ENCODE measurements at regions not wholly inside any gene's neighbourhood (a gene's known extent, or its start where the extent isn't known, plus 50 kb on each side); places are given as distances from the start of the nearest gene placed in this dataset.
"Not testable (repeated sequence)": the region's sequence is repeated elsewhere in the genome, so short reads cannot be mapped to it uniquely, and the experiment has no call there.

DNA sequence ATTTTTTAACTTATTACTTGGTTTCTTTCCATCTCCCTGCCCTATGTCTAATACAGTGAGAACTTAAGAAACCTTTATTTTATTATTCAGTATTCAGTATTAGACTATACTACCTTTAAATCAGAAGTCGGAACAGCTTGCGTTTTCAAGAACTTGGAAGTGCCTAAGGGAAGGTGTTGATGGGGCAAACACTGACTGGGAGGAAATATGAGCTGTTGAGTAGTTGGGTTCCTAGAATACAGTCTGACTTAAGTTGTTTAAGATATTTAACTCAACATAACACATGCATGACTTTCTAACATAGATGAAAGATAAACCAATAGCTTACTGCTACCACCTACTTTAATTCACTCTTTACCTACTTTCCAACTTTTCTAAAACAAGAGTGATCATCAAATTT is 1048.1 kb downstream of the ROBO2 start:
- Histone ChIP-seq H3K36me3 (ENCODE audit: control insufficient read depth, insufficient read depth, low read length) (no peaks in the 10 kb centered on the region), H3K9me3 (ENCODE audit: control insufficient read depth, insufficient read depth, low read depth, low read length) (no peaks in the 10 kb centered on the region), H3K4me2 (ENCODE audit: extremely low read depth, insufficient read depth, low read length) (no peak overlapping the region), H3K4me1 (ENCODE audit: control insufficient read depth, extremely low read depth, insufficient read depth, low read length) (no peaks in the 10 kb centered on the region), H3K27ac (ENCODE audit: insufficient read depth, low read length) (no peak overlapping the region), H3K9ac (ENCODE audit: insufficient read depth, low read length) (no peak overlapping the region), H3K4me3 (replicated peaks in 1 of 4; ENCODE audit: control extremely low read depth in 1 of 4, insufficient read depth in 1 of 4, low read depth in 3 of 4, low read length in 4 of 4) (no peak overlapping the region), H3K79me2 (ENCODE audit: control insufficient read depth, insufficient read depth, low read length) (no peaks in the 10 kb centered on the region), H3K27me3 (ENCODE audit: control insufficient read depth, insufficient read depth, low read length) (no peaks in the 10 kb centered on the region), H2AFZ (ENCODE audit: low read length) (no peak overlapping the region), H4K20me1 (ENCODE audit: control insufficient read depth, extremely low read depth, insufficient read depth, low read length) (no peaks in the 10 kb centered on the region)
- no peak for TF ChIP-seq EZH2 (IDR thresholded peaks at IDR 0.05; ENCODE audit: low read length, missing control alignments)
- TF ChIP-seq, protein P1, sequence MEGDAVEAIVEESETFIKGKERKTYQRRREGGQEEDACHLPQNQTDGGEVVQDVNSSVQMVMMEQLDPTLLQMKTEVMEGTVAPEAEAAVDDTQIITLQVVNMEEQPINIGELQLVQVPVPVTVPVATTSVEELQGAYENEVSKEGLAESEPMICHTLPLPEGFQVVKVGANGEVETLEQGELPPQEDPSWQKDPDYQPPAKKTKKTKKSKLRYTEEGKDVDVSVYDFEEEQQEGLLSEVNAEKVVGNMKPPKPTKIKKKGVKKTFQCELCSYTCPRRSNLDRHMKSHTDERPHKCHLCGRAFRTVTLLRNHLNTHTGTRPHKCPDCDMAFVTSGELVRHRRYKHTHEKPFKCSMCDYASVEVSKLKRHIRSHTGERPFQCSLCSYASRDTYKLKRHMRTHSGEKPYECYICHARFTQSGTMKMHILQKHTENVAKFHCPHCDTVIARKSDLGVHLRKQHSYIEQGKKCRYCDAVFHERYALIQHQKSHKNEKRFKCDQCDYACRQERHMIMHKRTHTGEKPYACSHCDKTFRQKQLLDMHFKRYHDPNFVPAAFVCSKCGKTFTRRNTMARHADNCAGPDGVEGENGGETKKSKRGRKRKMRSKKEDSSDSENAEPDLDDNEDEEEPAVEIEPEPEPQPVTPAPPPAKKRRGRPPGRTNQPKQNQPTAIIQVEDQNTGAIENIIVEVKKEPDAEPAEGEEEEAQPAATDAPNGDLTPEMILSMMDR (conservative IDR thresholded peaks at IDR 0.05 in 1 of 2, IDR thresholded peaks at IDR 0.05 in 1 of 2; ENCODE audit: low read depth in 1 of 2, low read length in 2 of 2): no peak
- DNase-seq (ENCODE audit: low read depth in 2 of 2): no peak

DNA sequence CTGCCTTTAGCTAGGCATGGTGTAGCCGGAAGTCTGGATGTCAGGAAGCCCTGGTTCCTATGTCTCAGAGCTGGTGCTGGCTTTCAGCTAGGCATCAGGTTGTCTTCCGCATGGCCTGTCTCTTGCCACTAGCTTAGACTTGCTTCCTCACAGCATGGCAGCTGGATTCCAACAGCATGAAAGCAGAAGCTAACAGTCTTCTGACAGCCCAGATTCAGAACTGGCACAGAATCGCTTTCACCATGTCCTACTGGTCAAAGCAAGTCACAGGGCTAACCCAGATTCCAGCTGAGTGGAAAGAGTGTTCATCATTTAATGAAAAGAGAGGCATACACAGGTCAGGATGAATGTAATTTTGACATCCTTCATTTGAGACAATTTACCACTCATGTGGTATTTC is 1050.5 kb downstream of the ROBO2 start:
- H2AFZ ChIP-seq (ENCODE audit: low read length): no peak overlapping the region
- H3K79me2 ChIP-seq (ENCODE audit: control insufficient read depth, insufficient read depth, low read length): no peaks in the 10 kb centered on the region
- no peak overlapping the region for H3K9ac ChIP-seq (ENCODE audit: insufficient read depth, low read length)
- DNase-seq (ENCODE audit: low read depth in 2 of 2): no peak
- no peak overlapping the region for H3K27ac ChIP-seq (ENCODE audit: insufficient read depth, low read length)
- H3K9me3 ChIP-seq (ENCODE audit: control insufficient read depth, insufficient read depth, low read depth, low read length): no peaks in the 10 kb centered on the region
- TF ChIP-seq, protein P1 (conservative IDR thresholded peaks at IDR 0.05 in 1 of 2, IDR thresholded peaks at IDR 0.05 in 1 of 2; ENCODE audit: low read depth in 1 of 2, low read length in 2 of 2): no peak
- no peak for TF ChIP-seq EZH2 (IDR thresholded peaks at IDR 0.05; ENCODE audit: low read length, missing control alignments)
- no peak overlapping the region for H3K4me3 ChIP-seq (replicated peaks in 1 of 4; ENCODE audit: control extremely low read depth in 1 of 4, insufficient read depth in 1 of 4, low read depth in 3 of 4, low read length in 4 of 4)
- no peaks in the 10 kb centered on the region for H4K20me1 ChIP-seq (ENCODE audit: control insufficient read depth, extremely low read depth, insufficient read depth, low read length)
- H3K36me3 ChIP-seq (ENCODE audit: control insufficient read depth, insufficient read depth, low read length): no peaks in the 10 kb centered on the region
- no peak overlapping the region for H3K4me2 ChIP-seq (ENCODE audit: extremely low read depth, insufficient read depth, low read length)
- H3K4me1 ChIP-seq (ENCODE audit: control insufficient read depth, extremely low read depth, insufficient read depth, low read length): no peaks in the 10 kb centered on the region
- H3K27me3 ChIP-seq (ENCODE audit: control insufficient read depth, insufficient read depth, low read length): no peaks in the 10 kb centered on the region

DNA sequence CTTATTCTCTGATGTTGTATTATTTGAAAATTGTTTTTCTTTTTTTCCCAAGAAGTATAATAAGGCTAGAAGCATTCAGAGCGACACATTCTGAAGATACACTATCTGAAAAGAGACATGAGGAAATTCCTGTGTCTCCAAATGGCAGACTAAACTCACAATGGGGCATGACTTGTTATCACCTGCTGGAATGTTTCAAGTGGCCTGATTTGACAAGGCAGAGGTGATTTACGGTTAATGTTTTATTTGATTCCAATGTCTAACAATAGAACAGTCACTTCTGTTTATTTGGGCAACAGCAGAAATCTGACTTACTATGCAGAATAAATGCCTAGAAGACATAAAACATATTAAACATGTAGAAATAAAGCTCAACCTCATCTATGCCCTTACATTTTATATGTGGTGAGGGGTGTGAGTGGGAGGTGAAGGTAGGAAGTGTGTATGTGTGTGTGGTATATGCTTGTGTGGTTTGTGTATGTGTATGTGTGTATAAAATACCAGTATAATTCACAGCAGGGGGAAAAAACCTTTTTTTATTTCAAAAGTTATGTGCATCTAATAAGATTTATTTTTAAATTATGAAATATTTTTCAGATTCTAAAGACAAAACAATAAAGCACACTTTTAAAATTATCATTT is 1051.7 kb downstream of the ROBO2 start:
- Histone ChIP-seq H3K4me1 (ENCODE audit: control insufficient read depth, extremely low read depth, insufficient read depth, low read length) (no peaks in the 10 kb centered on the region), H3K36me3 (ENCODE audit: control insufficient read depth, insufficient read depth, low read length) (no peaks in the 10 kb centered on the region), H3K9ac (ENCODE audit: insufficient read depth, low read length) (no peak overlapping the region), H3K9me3 (ENCODE audit: control insufficient read depth, insufficient read depth, low read depth, low read length) (no peaks in the 10 kb centered on the region), H2AFZ (ENCODE audit: low read length) (no peak overlapping the region), H3K4me2 (ENCODE audit: extremely low read depth, insufficient read depth, low read length) (no peak overlapping the region), H4K20me1 (ENCODE audit: control insufficient read depth, extremely low read depth, insufficient read depth, low read length) (no peaks in the 10 kb centered on the region), H3K4me3 (replicated peaks in 1 of 4; ENCODE audit: control extremely low read depth in 1 of 4, insufficient read depth in 1 of 4, low read depth in 3 of 4, low read length in 4 of 4) (no peak overlapping the region), H3K27me3 (ENCODE audit: control insufficient read depth, insufficient read depth, low read length) (no peaks in the 10 kb centered on the region), H3K79me2 (ENCODE audit: control insufficient read depth, insufficient read depth, low read length) (no peaks in the 10 kb centered on the region), H3K27ac (ENCODE audit: insufficient read depth, low read length) (no peak overlapping the region)
- TF ChIP-seq EZH2 (IDR thresholded peaks at IDR 0.05; ENCODE audit: low read length, missing control alignments): no peak
- TF ChIP-seq, protein P1 (conservative IDR thresholded peaks at IDR 0.05 in 1 of 2, IDR thresholded peaks at IDR 0.05 in 1 of 2; ENCODE audit: low read depth in 1 of 2, low read length in 2 of 2): no peak
- peak in 1 of 2 donors; percentile 17 for DNase-seq (ENCODE audit: low read depth in 2 of 2)

DNA sequence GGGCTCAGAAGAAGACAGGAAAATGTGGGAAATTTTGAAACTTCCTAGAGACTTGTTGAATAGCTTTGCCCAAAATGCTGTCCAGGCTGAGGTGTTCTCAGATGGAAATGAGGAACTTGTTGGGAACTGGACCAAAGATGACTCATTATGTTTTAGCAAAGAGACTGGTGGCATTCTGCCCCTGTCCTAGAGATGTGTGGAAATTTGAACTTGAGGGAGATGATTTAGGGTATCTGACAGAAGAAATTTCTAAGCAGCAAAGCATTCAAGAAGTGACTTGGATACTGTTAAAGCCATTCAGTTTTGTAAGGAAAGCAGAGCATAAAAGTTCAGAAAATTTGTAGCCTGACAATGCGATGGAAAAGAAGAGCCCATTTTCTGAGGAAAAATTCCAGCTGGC is 1052.7 kb downstream of the ROBO2 start:
- peak; percentile 45 to 54 for DNase-seq (ENCODE audit: low read depth in 2 of 2)
- H3K4me2 ChIP-seq (ENCODE audit: extremely low read depth, insufficient read depth, low read length); H3K4me1 ChIP-seq (ENCODE audit: control insufficient read depth, extremely low read depth, insufficient read depth, low read length); H3K27me3 ChIP-seq (ENCODE audit: control insufficient read depth, insufficient read depth, low read length); H3K4me3 ChIP-seq (replicated peaks in 1 of 4; ENCODE audit: control extremely low read depth in 1 of 4, insufficient read depth in 1 of 4, low read depth in 3 of 4, low read length in 4 of 4); H3K36me3 ChIP-seq (ENCODE audit: control insufficient read depth, insufficient read depth, low read length); H3K9ac ChIP-seq (ENCODE audit: insufficient read depth, low read length); H3K27ac ChIP-seq (ENCODE audit: insufficient read depth, low read length); H3K9me3 ChIP-seq (ENCODE audit: control insufficient read depth, insufficient read depth, low read depth, low read length); H4K20me1 ChIP-seq (ENCODE audit: control insufficient read depth, extremely low read depth, insufficient read depth, low read length); H3K79me2 ChIP-seq (ENCODE audit: control insufficient read depth, insufficient read depth, low read length); H2AFZ ChIP-seq (ENCODE audit: low read length): not testable (repeated sequence)

Measured in fibroblast of lung (primary cell).